HepG2 (cell line): ENCODE measurements at regions not wholly inside any gene's neighbourhood (a gene's known extent, or its start where the extent isn't known, plus 50 kb on each side); places are given as distances from the start of the nearest gene placed in this dataset.

Source experiments
- ATAC-seq: fragments of 200-7000 bp; cut with Tn5 transposase; 3 replicates; pipeline ENCODE4 v1.9.1; 2020; ENCODE audit warnings: mild to moderate bottlenecking, moderate library complexity
- BruUV-seq: library from RNA; stranded (reverse); fragments of 400-500 nt; replicated peaks from 2 replicates; lab custom pipeline; 2021; lab: Mats Ljungman, UMichigan
- CTCF ChIA-PET: fragments of 300-600 bp; formaldehyde crosslinking; extraction: SDS; loops from one replicate; lab custom pipeline; 2021; ENCODE audit warnings: low total read pairs, inconsistent platforms, low intra/inter-chr PET ratio; lab: Yijun Ruan, JAX
- POLR2A ChIA-PET: fragments of 350-600 bp; sonication (Branson Sonifier 250); formaldehyde crosslinking; loops from one replicate; lab custom pipeline; 2020; ENCODE audit warnings: antibody characterized with exemption, inconsistent platforms; lab: Yijun Ruan, JAX
- DNase-seq: peaks from one replicate; pipeline ENCODE4 v3.0.0-alpha.2; 2015; ENCODE audit warnings: low spot score
- FAIRE-seq: peaks from 3 replicates; lab custom pipeline; 2011; peaks lifted over from hg19 to GRCh38; lab: Jason Lieb, UNC
- H2AFZ ChIP-seq: one replicate; pipeline ENCODE4 v1.6.1; 2011; ENCODE audit warnings: low read length, inconsistent platforms
- H3K27ac ChIP-seq: fragments of 300-600 bp; 3 replicates; pipeline ENCODE4 v1.8.0; 2011; ENCODE audit warnings: mixed run types, mild to moderate bottlenecking, mixed read lengths, low read length, inconsistent platforms; ENCODE audit not compliant: insufficient read depth; ENCODE audit errors: extremely low read length
- H3K27me3 ChIP-seq, 2 experiments: fragments of 200-600 bp in 1 of 2; 2 replicates in 1 of 2; 3 replicates in 1 of 2; pipeline versions ENCODE4 v1.6.0 to v1.8.0; 2011; ENCODE audit warnings: low read length in 2 of 2, mild to moderate bottlenecking in 2 of 2, moderate library complexity in 2 of 2, inconsistent platforms in 1 of 2; ENCODE audit not compliant: insufficient read depth in 2 of 2, control insufficient read depth in 1 of 2
- H3K36me3 ChIP-seq, 2 experiments: fragments of 200-600 bp in 1 of 2; replicated peaks in 1 of 2; 2 replicates in 1 of 2; 3 replicates in 1 of 2; pipeline versions ENCODE4 v1.5.1 to v1.8.0; 2011; ENCODE audit warnings: low read length in 2 of 2, inconsistent platforms in 1 of 2; ENCODE audit not compliant: insufficient read depth in 2 of 2, control insufficient read depth in 1 of 2
- H3K4me1 ChIP-seq: 2 replicates; pipeline ENCODE4 v1.5.1; 2012; ENCODE audit warnings: low read length, inconsistent platforms; ENCODE audit not compliant: insufficient read depth
- H3K4me2 ChIP-seq: 2 replicates; pipeline ENCODE4 v1.6.0; 2011; ENCODE audit warnings: low read depth, low read length, inconsistent platforms
- H3K4me3 ChIP-seq, 3 experiments: fragments of 200-600 bp in 1 of 3; sonication (generic), shearing (Covaris generic) in 1 of 3; replicated peaks in 1 of 3; 2 replicates each; pipeline ENCODE4 v1.5.1; 2011 to 2016; ENCODE audit warnings: low read length in 3 of 3, inconsistent platforms in 2 of 3, low read depth in 2 of 3, mild to moderate bottlenecking in 2 of 3, control low read depth in 1 of 3, mixed read lengths in 1 of 3; ENCODE audit not compliant: insufficient read depth in 1 of 3
- H3K79me2 ChIP-seq: one replicate; pipeline ENCODE4 v1.6.1; 2011; ENCODE audit warnings: low read length, inconsistent platforms; ENCODE audit not compliant: insufficient read depth
- H3K9ac ChIP-seq: 2 replicates; pipeline ENCODE4 v1.6.0; 2011; ENCODE audit warnings: mild to moderate bottlenecking, low read depth, low read length, inconsistent platforms; ENCODE audit not compliant: insufficient read depth
- H3K9me3 ChIP-seq: 2 replicates; pipeline ENCODE4 v1.5.1; 2012; ENCODE audit warnings: mild to moderate bottlenecking, low read length
- H4K20me1 ChIP-seq: 2 replicates; pipeline ENCODE4 v1.6.0; 2011; ENCODE audit warnings: inconsistent platforms, mild to moderate bottlenecking, low read length, moderate library complexity; ENCODE audit not compliant: insufficient read depth
- GMEB2 ChIP-seq: IDR thresholded peaks from 2 replicates; pipeline ENCODE4 v1.6.1; 2016; ENCODE audit warnings: missing biosample characterization, missing genetic modification reagents, low read depth
- NCOA2 ChIP-seq: sonication (generic); formaldehyde crosslinking; IDR thresholded peaks from 2 replicates; pipeline ENCODE4 v1.8.0; 2022; ENCODE audit warnings: inconsistent platforms
- NFRKB ChIP-seq: fragments of 450-650 bp; IDR thresholded peaks from 2 replicates; pipeline ENCODE4 v1.6.1; 2017
- SYNCRIP ChIP-seq: fragments of 200-400 bp; formaldehyde crosslinking; IDR thresholded peaks from 2 replicates; pipeline ENCODE4 v1.6.1; 2018; ENCODE audit warnings: mild to moderate bottlenecking, low read depth, low read length; ENCODE audit not compliant: insufficient read depth
- ZBTB7A ChIP-seq: sonication (generic); formaldehyde crosslinking; IDR thresholded peaks from 2 replicates; pipeline ENCODE4 v1.8.0; 2022; ENCODE audit warnings: mild to moderate bottlenecking, missing genetic modification reagents
- ZNF251 ChIP-seq: sonication (generic); formaldehyde crosslinking; IDR thresholded peaks from 2 replicates; pipeline ENCODE4 v1.9.0; 2021; ENCODE audit warnings: mild to moderate bottlenecking, missing genetic modification reagents
- ZNF414 ChIP-seq: sonication (generic); formaldehyde crosslinking; IDR thresholded peaks from 2 replicates; pipeline ENCODE4 v1.5.0; 2020; ENCODE audit warnings: missing genetic modification reagents
- ZNF781 ChIP-seq: sonication (generic); formaldehyde crosslinking; IDR thresholded peaks from 2 replicates; pipeline ENCODE4 v1.5.1; 2020; ENCODE audit warnings: borderline replicate concordance, mild to moderate bottlenecking, missing genetic modification reagents; ENCODE audit errors: not compliant biosample characterization
- WGBS: methylation state at CpG from one replicate; pipeline ENCODE4 v1.1.6; 2017; ENCODE audit warnings: low lambda C conversion rate; 5-methylcytosine and 5-hydroxymethylcytosine counted together
- in situ Hi-C: cut with HindIII; loops from 2 replicates; pipeline ENCODE4 v1.10.0; 2017; ENCODE audit warnings: low pct_unique_long_range_greater_than_20kb; ENCODE audit not compliant: extremely low pct_ligation_motif_present
- intact Hi-C: fragments of 100-400 bp; cut with micrococcal nuclease; formaldehyde crosslinking; loops from one replicate; pipeline ENCODE4 v1.10.0; 2022; ENCODE audit not compliant: unreplicated experiment
- TF ChIP-seq, protein P1 (sequence below): sonication (generic); formaldehyde crosslinking; IDR thresholded peaks from 2 replicates; pipeline ENCODE4 v1.9.0; 2021; ENCODE audit warnings: missing genetic modification reagents, borderline replicate concordance
- TF ChIP-seq, protein P2 (sequence below): sonication (generic); formaldehyde crosslinking; IDR thresholded peaks from 2 replicates; pipeline ENCODE4 v1.4.0; 2020; ENCODE audit warnings: missing genetic modification reagents, mild to moderate bottlenecking, borderline replicate concordance

DNA sequence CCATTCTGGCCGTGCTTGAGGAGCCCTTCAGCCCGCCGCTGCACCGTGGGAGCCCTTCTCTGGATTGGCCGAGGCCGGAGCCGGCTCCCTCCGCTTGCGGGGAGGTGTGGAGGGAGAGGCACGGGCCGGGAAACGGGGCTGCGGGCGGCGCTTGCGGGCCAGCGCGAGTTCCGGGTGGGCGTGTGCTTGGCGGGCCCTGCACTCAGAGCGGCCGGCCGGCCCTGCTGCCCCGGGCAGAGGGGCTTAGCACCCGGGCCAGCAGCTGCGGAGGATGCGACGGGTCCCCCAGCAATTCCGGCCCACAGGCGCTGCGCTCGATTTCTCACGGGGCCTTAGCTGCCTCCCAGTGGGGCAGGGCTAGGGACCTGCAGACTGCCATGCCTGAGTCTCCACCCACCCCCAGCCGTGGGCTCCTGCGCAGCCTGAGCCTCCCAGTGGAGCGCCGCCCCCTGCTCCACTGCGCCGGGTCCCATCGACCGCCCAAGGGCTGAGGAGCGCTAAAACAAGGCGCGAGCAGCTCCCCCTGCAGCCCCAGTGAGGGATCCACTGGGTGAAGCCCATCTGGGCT is 76.5 kb downstream of the PCDH20 start:
- Histone ChIP-seq H3K4me3 (no peak overlapping the region), H3K27me3 (no peaks in the 10 kb centered on the region), H3K4me1 (no peaks in the 10 kb centered on the region), H2AFZ (no peak overlapping the region), H3K79me2 (no peaks in the 10 kb centered on the region), H3K27ac (no peak overlapping the region), H3K9me3 (no peaks in the 10 kb centered on the region), H3K4me2 (no peak overlapping the region), H3K9ac (no peak overlapping the region), H3K36me3 (no peaks in the 10 kb centered on the region), H4K20me1 (no peaks in the 10 kb centered on the region)
- FAIRE-seq (no peak), DNase-seq (no peak), ATAC-seq (no peak)
- WGBS: 73% methylated on average over 11 of the region's 45 CpGs
- no TSS peak for BruUV-seq
- in situ Hi-C loops (no loop called here), intact Hi-C loops (no loop called here)
- POLR2A ChIA-PET: no interaction called here
- CTCF ChIA-PET: no interaction called here
- TF ChIP-seq, protein P1, sequence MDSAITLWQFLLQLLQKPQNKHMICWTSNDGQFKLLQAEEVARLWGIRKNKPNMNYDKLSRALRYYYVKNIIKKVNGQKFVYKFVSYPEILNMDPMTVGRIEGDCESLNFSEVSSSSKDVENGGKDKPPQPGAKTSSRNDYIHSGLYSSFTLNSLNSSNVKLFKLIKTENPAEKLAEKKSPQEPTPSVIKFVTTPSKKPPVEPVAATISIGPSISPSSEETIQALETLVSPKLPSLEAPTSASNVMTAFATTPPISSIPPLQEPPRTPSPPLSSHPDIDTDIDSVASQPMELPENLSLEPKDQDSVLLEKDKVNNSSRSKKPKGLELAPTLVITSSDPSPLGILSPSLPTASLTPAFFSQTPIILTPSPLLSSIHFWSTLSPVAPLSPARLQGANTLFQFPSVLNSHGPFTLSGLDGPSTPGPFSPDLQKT (CRISPR knock-in tag): no peak
- TF ChIP-seq ZBTB7A (CRISPR knock-in tag) (no peak), NCOA2 (CRISPR knock-in tag) (no peak), GMEB2 (CRISPR knock-in tag) (no peak), NFRKB (no peak), SYNCRIP (no peak), ZNF781 (no peak), ZNF414 (CRISPR knock-in tag) (no peak), ZNF251 (CRISPR knock-in tag) (no peak)
- TF ChIP-seq, protein P2, sequence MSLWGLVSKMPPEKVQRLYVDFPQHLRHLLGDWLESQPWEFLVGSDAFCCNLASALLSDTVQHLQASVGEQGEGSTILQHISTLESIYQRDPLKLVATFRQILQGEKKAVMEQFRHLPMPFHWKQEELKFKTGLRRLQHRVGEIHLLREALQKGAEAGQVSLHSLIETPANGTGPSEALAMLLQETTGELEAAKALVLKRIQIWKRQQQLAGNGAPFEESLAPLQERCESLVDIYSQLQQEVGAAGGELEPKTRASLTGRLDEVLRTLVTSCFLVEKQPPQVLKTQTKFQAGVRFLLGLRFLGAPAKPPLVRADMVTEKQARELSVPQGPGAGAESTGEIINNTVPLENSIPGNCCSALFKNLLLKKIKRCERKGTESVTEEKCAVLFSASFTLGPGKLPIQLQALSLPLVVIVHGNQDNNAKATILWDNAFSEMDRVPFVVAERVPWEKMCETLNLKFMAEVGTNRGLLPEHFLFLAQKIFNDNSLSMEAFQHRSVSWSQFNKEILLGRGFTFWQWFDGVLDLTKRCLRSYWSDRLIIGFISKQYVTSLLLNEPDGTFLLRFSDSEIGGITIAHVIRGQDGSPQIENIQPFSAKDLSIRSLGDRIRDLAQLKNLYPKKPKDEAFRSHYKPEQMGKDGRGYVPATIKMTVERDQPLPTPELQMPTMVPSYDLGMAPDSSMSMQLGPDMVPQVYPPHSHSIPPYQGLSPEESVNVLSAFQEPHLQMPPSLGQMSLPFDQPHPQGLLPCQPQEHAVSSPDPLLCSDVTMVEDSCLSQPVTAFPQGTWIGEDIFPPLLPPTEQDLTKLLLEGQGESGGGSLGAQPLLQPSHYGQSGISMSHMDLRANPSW (CRISPR knock-in tag): no peak
